Prostate gland (tissue), 2 donors: ENCODE measurements at regions not wholly inside any gene's neighbourhood (a gene's known extent, or its start where the extent isn't known, plus 50 kb on each side); places are given as distances from the start of the nearest gene placed in this dataset.

ENCODE experiments used
- POLR2A ChIP-seq: fragments of 450-650 bp; IDR thresholded peaks from one replicate; pipeline ENCODE4 v1.6.1; 2016; ENCODE audit warnings: antibody characterized with exemption, mild to moderate bottlenecking
- TF ChIP-seq, protein P1 (sequence below), 4 experiments: fragments of 200-600 bp in 2 of 4; fragments of 450-650 bp in 2 of 4; sonication (generic) in 2 of 4; IDR thresholded peaks; 1 replicate in 3 of 4; 2 replicates in 1 of 4; pipeline ENCODE4 v1.5.1; 2016 to 2019; ENCODE audit warnings: antibody characterized with exemption in 4 of 4, mild to moderate bottlenecking in 2 of 4, moderate library complexity in 2 of 4

DNA sequence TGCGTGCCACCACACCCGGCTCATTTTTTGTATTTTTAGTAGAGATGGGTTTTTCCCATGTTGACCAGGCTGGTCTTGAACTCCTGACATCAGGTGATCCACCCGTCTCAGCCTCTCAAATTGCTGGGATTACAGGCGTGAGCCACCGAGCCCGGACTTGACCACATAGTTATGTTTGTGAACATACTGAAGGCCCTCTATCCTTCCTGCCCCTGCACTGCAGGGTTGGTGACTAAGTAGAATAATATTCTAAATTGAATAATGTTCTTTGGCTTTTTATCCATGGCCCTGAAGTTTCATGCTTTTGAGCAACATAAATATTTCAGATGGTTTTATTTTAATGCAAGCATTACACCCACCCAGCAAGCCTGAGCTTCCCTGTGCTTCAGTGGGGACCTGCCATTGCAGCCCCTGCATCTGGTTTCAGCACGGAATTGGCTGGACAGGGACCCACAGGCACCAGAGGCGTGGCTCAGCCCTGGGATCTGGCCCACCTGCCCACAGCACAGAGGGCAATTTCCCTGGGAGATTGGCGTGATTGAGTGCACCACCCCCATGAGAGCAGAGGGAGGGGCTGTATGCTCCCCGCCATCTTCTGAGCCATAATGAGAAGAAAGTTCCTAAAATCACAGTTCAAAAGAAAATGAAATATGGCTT is 460.5 kb downstream of the BRD1 start:
- TF ChIP-seq, protein P1, sequence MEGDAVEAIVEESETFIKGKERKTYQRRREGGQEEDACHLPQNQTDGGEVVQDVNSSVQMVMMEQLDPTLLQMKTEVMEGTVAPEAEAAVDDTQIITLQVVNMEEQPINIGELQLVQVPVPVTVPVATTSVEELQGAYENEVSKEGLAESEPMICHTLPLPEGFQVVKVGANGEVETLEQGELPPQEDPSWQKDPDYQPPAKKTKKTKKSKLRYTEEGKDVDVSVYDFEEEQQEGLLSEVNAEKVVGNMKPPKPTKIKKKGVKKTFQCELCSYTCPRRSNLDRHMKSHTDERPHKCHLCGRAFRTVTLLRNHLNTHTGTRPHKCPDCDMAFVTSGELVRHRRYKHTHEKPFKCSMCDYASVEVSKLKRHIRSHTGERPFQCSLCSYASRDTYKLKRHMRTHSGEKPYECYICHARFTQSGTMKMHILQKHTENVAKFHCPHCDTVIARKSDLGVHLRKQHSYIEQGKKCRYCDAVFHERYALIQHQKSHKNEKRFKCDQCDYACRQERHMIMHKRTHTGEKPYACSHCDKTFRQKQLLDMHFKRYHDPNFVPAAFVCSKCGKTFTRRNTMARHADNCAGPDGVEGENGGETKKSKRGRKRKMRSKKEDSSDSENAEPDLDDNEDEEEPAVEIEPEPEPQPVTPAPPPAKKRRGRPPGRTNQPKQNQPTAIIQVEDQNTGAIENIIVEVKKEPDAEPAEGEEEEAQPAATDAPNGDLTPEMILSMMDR (IDR thresholded peaks at IDR 0.05): no peak
- TF ChIP-seq POLR2A: no peak
